HL-60 (cell line): ENCODE measurements at regions not wholly inside any gene's neighbourhood (a gene's known extent, or its start where the extent isn't known, plus 50 kb on each side); places are given as distances from the start of the nearest gene placed in this dataset.

ENCODE experiments used
- DNase-seq, 2 experiments: peaks; one replicate each; pipeline ENCODE4 v3.0.0-alpha.2; 2010 to 2020; ENCODE audit warnings: low read depth in 1 of 2, low spot score in 1 of 2
- H3K27ac ChIP-seq: fragments of 250-450 bp; sonication (Bioruptor Pico); replicated peaks from 2 replicates; pipeline ENCODE4 v1.5.1; 2020; ENCODE audit warnings: mild to moderate bottlenecking, moderate library complexity
- H3K27me3 ChIP-seq: fragments of 250-450 bp; sonication (Bioruptor Pico); 2 replicates; pipeline ENCODE4 v1.5.1; 2021; ENCODE audit warnings: mild to moderate bottlenecking, moderate library complexity; ENCODE audit not compliant: insufficient read depth, poor library complexity, severe bottlenecking
- H3K4me3 ChIP-seq: replicated peaks from 2 replicates; pipeline ENCODE4 v1.5.1; 2011; ENCODE audit warnings: mild to moderate bottlenecking, control low read depth, low read length; ENCODE audit not compliant: insufficient read depth
- CTCF ChIP-seq: IDR thresholded peaks from one replicate; pipeline ENCODE4 v1.5.1; 2011; ENCODE audit warnings: low read length, control low read depth, inconsistent platforms; ENCODE audit not compliant: insufficient read depth
- GABPA ChIP-seq: IDR thresholded peaks from 2 replicates; pipeline ENCODE4 v1.6.1; 2012; ENCODE audit warnings: low read depth
- POLR2AphosphoS5 ChIP-seq: IDR thresholded peaks from 2 replicates; pipeline ENCODE4 v1.6.1; 2012; ENCODE audit warnings: low read depth
- REST ChIP-seq: IDR thresholded peaks from 2 replicates; pipeline ENCODE4 v1.6.1; 2012; ENCODE audit warnings: low read depth; ENCODE audit not compliant: insufficient replicate concordance
- SPI1 ChIP-seq: IDR thresholded peaks from 2 replicates; pipeline ENCODE4 v1.6.1; 2012; ENCODE audit warnings: low read depth, mild to moderate bottlenecking, borderline replicate concordance

GRCh38 chr2:56130463-56131070, 53.2 kb upstream of the CCDC85A start:
- peak; percentile 3 to 5 for DNase-seq
- peak; percentile 24 for TF ChIP-seq CTCF
- TF ChIP-seq GABPA: no peak
- H3K27me3 ChIP-seq: peaks cover 2% of the 10 kb centered on the region

GRCh38 chr2:56132138-56132537, 51.7 kb upstream of the CCDC85A start:
- TF ChIP-seq SPI1: no peak
- no peak for TF ChIP-seq CTCF
- no peak for TF ChIP-seq REST
- TF ChIP-seq POLR2AphosphoS5: no peak
- DNase-seq: no peak

More at GRCh38 chr2:56130463-56131070, 53.2 kb upstream of the CCDC85A start:
- H3K27ac ChIP-seq: no peak overlapping the region
- no peak overlapping the region for H3K4me3 ChIP-seq

GRCh38 chr2:56133441-56133840, 50.3 kb upstream of the CCDC85A start:
- no peak overlapping the region for H3K4me3 ChIP-seq
- no peaks in the 10 kb centered on the region for H3K27me3 ChIP-seq
- TF ChIP-seq REST (no peak), GABPA (no peak), SPI1 (no peak), POLR2AphosphoS5 (no peak), CTCF (no peak)
- H3K27ac ChIP-seq: no peak overlapping the region
- no peak for DNase-seq

More at GRCh38 chr2:56132138-56132537, 51.7 kb upstream of the CCDC85A start:
- Histone ChIP-seq H3K27ac (no peak overlapping the region), H3K27me3 (no peaks in the 10 kb centered on the region), H3K4me3 (no peak overlapping the region)
